ENCODE measurements at regions not wholly inside any gene's neighbourhood (a gene's known extent, or its start where the extent isn't known, plus 50 kb on each side); places are given as distances from the start of the nearest gene placed in this dataset.

DNA sequence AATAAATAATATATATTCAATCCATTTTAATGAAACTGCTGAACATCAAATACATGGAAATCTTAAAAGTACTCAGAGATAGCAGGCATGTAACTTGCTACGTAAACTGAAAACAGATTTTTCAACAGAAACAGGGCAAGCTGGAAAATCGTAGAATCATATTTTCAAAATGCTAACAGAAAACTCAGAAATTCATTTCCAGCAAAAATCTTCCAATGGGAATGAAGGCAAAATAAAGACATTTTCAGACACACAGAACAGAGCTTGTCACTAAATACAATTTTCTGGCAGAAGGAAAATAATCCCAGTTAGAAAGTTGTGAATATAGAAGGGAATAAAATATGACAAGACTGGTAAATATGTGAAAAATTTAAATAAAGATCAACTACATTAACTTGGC lies 419.9 kb upstream of the ZFP42 start:
- TF ChIP-seq, protein P1, sequence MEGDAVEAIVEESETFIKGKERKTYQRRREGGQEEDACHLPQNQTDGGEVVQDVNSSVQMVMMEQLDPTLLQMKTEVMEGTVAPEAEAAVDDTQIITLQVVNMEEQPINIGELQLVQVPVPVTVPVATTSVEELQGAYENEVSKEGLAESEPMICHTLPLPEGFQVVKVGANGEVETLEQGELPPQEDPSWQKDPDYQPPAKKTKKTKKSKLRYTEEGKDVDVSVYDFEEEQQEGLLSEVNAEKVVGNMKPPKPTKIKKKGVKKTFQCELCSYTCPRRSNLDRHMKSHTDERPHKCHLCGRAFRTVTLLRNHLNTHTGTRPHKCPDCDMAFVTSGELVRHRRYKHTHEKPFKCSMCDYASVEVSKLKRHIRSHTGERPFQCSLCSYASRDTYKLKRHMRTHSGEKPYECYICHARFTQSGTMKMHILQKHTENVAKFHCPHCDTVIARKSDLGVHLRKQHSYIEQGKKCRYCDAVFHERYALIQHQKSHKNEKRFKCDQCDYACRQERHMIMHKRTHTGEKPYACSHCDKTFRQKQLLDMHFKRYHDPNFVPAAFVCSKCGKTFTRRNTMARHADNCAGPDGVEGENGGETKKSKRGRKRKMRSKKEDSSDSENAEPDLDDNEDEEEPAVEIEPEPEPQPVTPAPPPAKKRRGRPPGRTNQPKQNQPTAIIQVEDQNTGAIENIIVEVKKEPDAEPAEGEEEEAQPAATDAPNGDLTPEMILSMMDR (conservative IDR thresholded peaks at IDR 0.05; ENCODE audit: low read depth, low read length), result no peak
- no peak for TF ChIP-seq EZH2 (IDR thresholded peaks at IDR 0.05; ENCODE audit: borderline replicate concordance, low read depth, low read length, poor library complexity, severe bottlenecking)

All from A673 (cell line).